DMS 273 (cell line): ENCODE measurements at regions not wholly inside any gene's neighbourhood (a gene's known extent, or its start where the extent isn't known, plus 50 kb on each side); places are given as distances from the start of the nearest gene placed in this dataset.
"Not testable (repeated sequence)": the region's sequence is repeated elsewhere in the genome, so short reads cannot be mapped to it uniquely, and the experiment has no call there.

ENCODE experiments used
- DNase-seq: peaks from one replicate; lab custom pipeline; 2025; ENCODE audit not compliant: unreplicated experiment; lab: John Stamatoyannopoulos, UW

GRCh38 chr5:53403291-53403690 is 77.1 kb upstream of the FST start:
- DNase-seq, result no peak

- no peak for DNase-seq
Observed at GRCh38 chr5:53403758-53404157, 76.7 kb upstream of the FST start.

GRCh38 chr5:53405396-53405795 is 75.0 kb upstream of the FST start:
- DNase-seq, result no peak

DNA sequence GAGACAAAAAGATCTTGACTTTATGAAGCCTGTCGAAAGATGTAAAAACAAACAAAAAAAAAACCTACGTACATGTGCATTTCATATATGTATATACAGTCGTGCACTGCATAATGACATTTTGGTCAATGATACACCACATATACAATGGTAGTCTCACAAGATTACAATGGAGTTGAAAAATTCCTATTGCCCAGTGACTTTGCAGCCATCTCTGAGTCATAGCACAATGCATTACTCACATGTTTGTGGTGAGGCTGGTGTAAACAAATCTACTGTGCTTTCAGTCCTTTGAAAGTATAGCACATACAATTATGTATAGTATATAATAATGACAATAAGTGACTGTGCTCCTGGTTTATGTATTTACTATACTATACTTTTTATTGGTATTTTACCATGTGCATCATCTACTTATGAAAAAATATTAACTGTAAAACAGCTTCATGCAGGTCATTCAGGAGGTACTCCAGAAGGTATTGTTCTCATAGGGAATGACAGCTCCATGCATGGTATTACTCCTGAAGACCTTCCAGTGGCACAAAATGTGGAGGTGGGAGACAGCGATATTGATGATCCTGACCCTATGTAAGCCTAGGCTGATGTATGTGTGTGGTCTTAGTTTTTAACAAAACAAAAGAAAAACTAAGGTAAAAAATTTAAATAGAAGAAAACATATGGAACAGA is 73.7 kb upstream of the FST start:
- DNase-seq, result no peak

GRCh38 chr5:53407373-53407772 is 73.1 kb upstream of the FST start:
- no peak for DNase-seq

- DNase-seq, result no peak
Observed at GRCh38 chr5:53411388-53411787, 69.0 kb upstream of the FST start.

GRCh38 chr5:53412499-53412898 is 67.9 kb upstream of the FST start:
- DNase-seq, result not testable (repeated sequence)

DNA sequence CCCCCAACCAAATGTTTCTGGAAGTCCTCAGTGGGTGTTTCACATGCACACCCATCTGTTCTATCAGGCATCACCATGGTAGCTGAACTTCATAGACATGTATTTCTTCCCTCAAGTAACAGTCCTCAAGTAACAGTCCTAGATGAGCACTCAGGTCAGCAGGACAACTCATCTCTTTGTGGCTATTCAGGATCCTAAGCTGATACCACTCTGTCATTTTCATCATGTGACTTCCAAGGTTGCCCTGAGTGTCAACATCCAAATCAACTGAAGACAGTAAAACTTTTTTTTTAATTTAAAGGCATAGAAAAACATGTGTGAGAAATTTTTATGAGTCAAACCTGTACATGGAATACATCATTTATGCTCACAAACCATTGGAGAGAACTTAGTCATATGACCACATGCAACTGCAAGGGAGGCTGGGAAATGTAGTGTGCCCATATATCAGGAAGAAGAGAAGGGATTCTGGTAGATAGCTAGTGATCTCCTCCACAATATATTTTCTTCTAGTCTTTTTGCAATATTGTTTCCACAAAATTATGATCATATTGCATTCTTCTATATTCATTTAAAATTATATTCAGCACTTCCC is 64.2 kb upstream of the FST start:
- peak; percentile 24 for DNase-seq

- no peak for DNase-seq
Observed at GRCh38 chr5:53418409-53418808, 62.0 kb upstream of the FST start.

- DNase-seq, result no peak
Observed at GRCh38 chr5:53418826-53419658, 61.4 kb upstream of the FST start.

DNA sequence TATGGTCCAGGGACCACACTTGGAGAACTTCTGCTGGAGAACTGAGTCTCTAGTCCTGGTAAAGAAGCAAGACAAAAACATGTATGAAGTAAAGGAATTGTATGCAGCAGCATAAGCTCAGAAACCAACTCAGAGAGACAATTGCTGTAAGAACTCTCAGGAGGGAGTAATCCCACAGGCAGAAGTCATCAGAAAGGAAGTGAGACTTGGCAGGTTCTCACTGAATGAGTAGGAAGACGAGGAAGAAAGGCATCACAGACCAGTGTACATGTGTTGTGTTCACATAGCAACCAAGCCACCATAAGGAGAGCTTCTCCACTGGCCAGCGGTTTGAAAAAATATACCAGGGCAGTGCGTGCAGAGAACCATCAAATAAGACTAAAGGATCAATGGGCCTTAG is 57.9 kb upstream of the FST start:
- no peak for DNase-seq

DNA sequence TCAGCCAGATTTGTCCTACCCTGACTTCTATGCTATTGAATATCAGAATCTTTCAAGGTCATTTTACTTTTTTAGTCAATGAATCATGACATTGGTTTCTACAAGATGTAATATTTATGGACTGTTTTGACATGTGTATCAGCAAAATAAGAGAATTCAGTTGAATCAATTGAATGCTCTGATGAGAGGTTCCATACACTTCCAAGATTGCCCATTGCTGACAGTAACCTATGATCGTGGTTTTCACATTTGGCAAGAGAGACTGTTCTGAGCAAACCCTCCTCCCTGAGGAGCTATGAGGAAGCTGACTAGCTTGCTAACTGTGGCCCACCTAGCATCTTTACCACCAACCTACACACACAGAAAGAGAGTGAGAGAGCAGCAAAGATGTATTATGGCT is 56.7 kb upstream of the FST start:
- DNase-seq, result no peak

DNA sequence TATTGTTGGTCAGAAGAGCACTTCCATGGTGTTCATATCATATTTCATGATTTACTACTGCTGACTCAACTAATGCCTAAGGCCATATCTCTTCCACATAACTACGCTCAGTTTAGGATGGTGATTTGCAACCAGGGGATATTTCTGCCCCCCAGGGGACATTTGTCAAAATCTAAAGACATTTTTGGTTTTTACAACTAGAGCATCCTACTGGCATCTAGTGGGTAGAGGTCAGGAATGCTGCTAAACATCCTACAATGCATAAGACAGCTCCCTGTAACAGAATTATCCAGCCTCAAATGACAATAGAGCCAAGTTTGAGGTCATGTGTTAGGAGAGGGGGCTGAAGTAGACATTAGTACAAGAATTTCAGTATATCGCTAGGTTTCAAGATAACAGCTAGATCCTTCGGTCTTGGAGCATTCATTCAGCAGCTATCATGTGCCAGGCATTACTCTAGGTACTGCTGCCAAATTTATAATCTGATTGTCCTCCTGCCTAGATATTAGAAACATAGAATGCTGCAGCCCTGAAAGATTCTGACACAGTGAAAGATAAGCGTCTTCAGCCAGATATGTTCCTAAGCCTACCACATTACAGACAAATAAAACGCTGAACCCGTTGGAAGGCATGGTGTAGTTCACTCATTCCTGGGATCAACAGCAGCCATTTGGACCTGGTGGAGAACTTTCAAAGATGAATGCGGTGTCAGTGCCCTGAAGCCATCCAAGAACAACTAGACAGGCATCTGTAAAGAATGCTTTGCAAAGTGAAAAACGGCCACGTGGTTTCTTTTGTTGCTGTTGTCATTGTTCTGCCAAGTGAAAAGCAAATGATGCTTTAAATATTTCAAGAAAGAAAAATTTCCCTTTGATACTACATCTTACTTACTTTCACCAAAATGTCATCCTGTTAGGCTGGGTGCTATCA is 55.5 kb upstream of the FST start:
- no peak for DNase-seq

GRCh38 chr5:53425687-53426511 is 54.5 kb upstream of the FST start:
- peak; percentile 76 for DNase-seq

- DNase-seq, result no peak
Observed at GRCh38 chr5:53426512-53426830, 54.0 kb upstream of the FST start.

DNA sequence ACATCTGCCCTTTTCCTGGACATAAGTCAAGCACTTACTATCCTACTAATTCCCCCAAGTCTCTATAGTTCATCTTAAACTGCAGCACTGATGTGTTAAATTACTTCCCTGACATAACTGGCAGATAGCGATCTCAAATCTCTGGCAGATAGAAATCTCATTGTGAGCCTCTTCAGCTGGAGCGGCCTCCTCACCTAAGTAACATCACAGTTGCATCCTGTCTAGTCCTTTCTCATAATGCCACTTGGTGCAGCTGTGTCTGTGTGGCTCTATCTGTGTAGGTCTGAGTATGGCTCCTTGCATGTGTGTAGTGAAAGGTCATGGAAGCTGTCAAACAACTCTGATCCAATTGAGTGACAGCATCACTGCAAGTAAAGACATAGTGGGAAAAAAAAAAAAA is 53.6 kb upstream of the FST start:
- no peak for DNase-seq

- DNase-seq, result no peak
Observed at GRCh38 chr5:53427965-53428364, 52.5 kb upstream of the FST start.

DNA sequence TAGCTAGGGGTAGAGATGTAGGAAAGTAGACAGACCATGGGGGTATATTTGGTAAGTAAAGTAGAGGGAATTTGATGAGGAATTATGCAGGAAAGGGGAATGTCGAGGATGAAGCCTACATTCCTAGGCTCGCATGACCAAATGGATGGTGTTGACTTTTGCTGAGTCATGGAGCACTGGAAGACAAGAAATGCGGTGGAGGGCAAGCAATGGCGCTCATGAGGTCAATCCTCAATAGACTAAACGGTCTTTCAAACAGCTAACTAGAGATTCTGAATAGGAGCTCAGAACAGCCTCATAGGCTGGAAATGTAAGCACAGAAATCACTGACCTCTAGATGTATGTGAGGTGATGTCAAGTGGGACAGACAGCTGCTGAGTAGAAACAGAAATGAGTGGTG is 50.7 kb upstream of the FST start:
- no peak for DNase-seq

GRCh38 chr5:53430618-53431252 is 49.7 kb upstream of the FST start:
- peak; percentile 30 for DNase-seq
